ENCODE measurements at regions not wholly inside any gene's neighbourhood (a gene's known extent, or its start where the extent isn't known, plus 50 kb on each side); places are given as distances from the start of the nearest gene placed in this dataset.
A peak's percentile ranks its signal among the peaks of the same experiment; 100 is the strongest.

GRCh38 chr4:24639714-24640113 is 55.4 kb upstream of the DHX15 start:
- no peak overlapping the region for H3K4me2 ChIP-seq (ENCODE audit: insufficient read depth, insufficient read length, low read length)
- H3K14ac ChIP-seq (ENCODE audit: insufficient read depth, low read length), result no peak overlapping the region; the same call in 1 of the 2 replicates
- Mint-ChIP-seq H3K4me3 (no peak overlapping the region), H3K27ac (no peak overlapping the region), H3K4me1 (peaks cover 11 to 12% of the 10 kb centered on the region in 2 experiments), H3K36me3 (ENCODE audit: insufficient read depth in 1 of 3, low read depth in 3 of 3) (no peaks in the 10 kb centered on the region), H3K9me3 (no peaks in the 10 kb centered on the region), H3K27me3 (ENCODE audit: low read depth) (no peaks in the 10 kb centered on the region)
- H2BK12ac ChIP-seq (ENCODE audit: insufficient read length, low read depth, low read length), result no peak overlapping the region
- no peaks in the 10 kb centered on the region for H3K23me2 ChIP-seq (ENCODE audit: insufficient read length, low read depth, low read length, poor library complexity, severe bottlenecking)
- H3K79me2 ChIP-seq (ENCODE audit: insufficient read depth, low read length), result no peaks in the 10 kb centered on the region
- no peak overlapping the region for H2AK5ac ChIP-seq (ENCODE audit: insufficient read length, low read length)
- no peaks in the 10 kb centered on the region for H4K20me1 ChIP-seq (ENCODE audit: control insufficient read depth, insufficient read depth, insufficient read length)
- peaks cover 3% of the 10 kb centered on the region for H3K4me1 ChIP-seq (ENCODE audit: insufficient read depth, low read length)
- peak overlapping the region; percentile 41 for H2BK5ac ChIP-seq (ENCODE audit: insufficient read length, low read length)
- H2BK120ac ChIP-seq (ENCODE audit: low read depth, low read length, poor library complexity, severe bottlenecking), result no peak overlapping the region
- no peak for DNase-seq
- H3K18ac ChIP-seq (ENCODE audit: insufficient read length, low read depth, low read length), result no peak overlapping the region
- no peak overlapping the region for H3K23ac ChIP-seq (ENCODE audit: insufficient read length, low read depth, low read length)
- no peaks in the 10 kb centered on the region for H3K79me1 ChIP-seq (ENCODE audit: insufficient read depth, low read depth, low read length, poor library complexity, severe bottlenecking)
- H3T11ph ChIP-seq (ENCODE audit: low read length), result no peak overlapping the region
- no peak for TF ChIP-seq CTCF (conservative IDR thresholded peaks at IDR 0.05)
- no peak overlapping the region for H3K9ac ChIP-seq (ENCODE audit: extremely low read depth, insufficient read length, low read length)
- H3K4ac ChIP-seq (ENCODE audit: low read depth, low read length), result no peak overlapping the region
- H4K8ac ChIP-seq (replicated peaks; ENCODE audit: insufficient read length, low read depth, low read length), result no peak overlapping the region
- H3K56ac ChIP-seq (ENCODE audit: insufficient read length, low read depth, low read length), result no peak overlapping the region
- no peaks in the 10 kb centered on the region for H3K9me3 ChIP-seq (ENCODE audit: control insufficient read depth, low read depth, low read length)
- H2BK20ac ChIP-seq (ENCODE audit: low read depth, low read length, poor library complexity, severe bottlenecking), result no peak overlapping the region
- H3K27me3 ChIP-seq (ENCODE audit: insufficient read depth, low read length), result no peaks in the 10 kb centered on the region
- H4K5ac ChIP-seq (ENCODE audit: insufficient read length, low read depth, low read length), result no peak overlapping the region
- H2BK15ac ChIP-seq (ENCODE audit: low read depth, low read length), result no peak overlapping the region
- no peak overlapping the region for H2AFZ ChIP-seq (ENCODE audit: low read length)
- no CpG with 5 or more reads among the region's 5 CpGs for WGBS (ENCODE audit: extremely low coverage, insufficient read length, low lambda C conversion rate)
- no peak overlapping the region for H4K91ac ChIP-seq (ENCODE audit: insufficient read length, low read depth, low read length)
- no peak overlapping the region for H3K27ac ChIP-seq (ENCODE audit: insufficient read length, low read depth, low read length)

Data from H9 (cell line).